C4-2B (cell line): ENCODE measurements at regions not wholly inside any gene's neighbourhood (a gene's known extent, or its start where the extent isn't known, plus 50 kb on each side); places are given as distances from the start of the nearest gene placed in this dataset.

Source experiments
- CTCF ChIP-seq: fragments of 450-650 bp; conservative IDR thresholded peaks from 2 replicates; pipeline ENCODE4 v1.5.1; 2017; ENCODE audit warnings: mild to moderate bottlenecking
- ZFX ChIP-seq: fragments of 450-650 bp; IDR thresholded peaks from 2 replicates; pipeline ENCODE4 v1.6.1; 2017

GRCh38 chr1:60126723-60127122, 53.2 kb upstream of the C1orf87 start:
- TF ChIP-seq CTCF, result peak; percentile 42
- no peak for TF ChIP-seq ZFX
